ENCODE measurements at regions not wholly inside any gene's neighbourhood (a gene's known extent, or its start where the extent isn't known, plus 50 kb on each side); places are given as distances from the start of the nearest gene placed in this dataset.
A peak's percentile ranks its signal among the peaks of the same experiment; 100 is the strongest.

GRCh38 chr4:143017210-143017609 lies 167.5 kb upstream of the USP38 start:
- Histone ChIP-seq H3K9me3 (replicated peaks) (peaks cover 17% of the 10 kb centered on the region), H3K27me3 (ENCODE audit: low read depth) (no peaks in the 10 kb centered on the region), H3K36me3 (no peaks in the 10 kb centered on the region), H3K4me1 (no peaks in the 10 kb centered on the region), H3K27ac (replicated peaks) (no peak overlapping the region), H3K4me3 (no peak overlapping the region)
- no peak for TF ChIP-seq CTCF (IDR thresholded peaks at IDR 0.05; ENCODE audit: borderline replicate concordance)
- DNase-seq, result no peak
- intact Hi-C loops (cut with micrococcal nuclease), result no loop called here

- DNase-seq, result no peak
- no peaks in the 10 kb centered on the region for H3K4me1 ChIP-seq
- H3K9me3 ChIP-seq (replicated peaks), result peaks cover 9% of the 10 kb centered on the region
- no peaks in the 10 kb centered on the region for H3K36me3 ChIP-seq
- intact Hi-C loops (cut with micrococcal nuclease), result no loop called here
- H3K4me3 ChIP-seq, result no peak overlapping the region
- TF ChIP-seq CTCF (IDR thresholded peaks at IDR 0.05; ENCODE audit: borderline replicate concordance), result no peak
- no peak overlapping the region for H3K27ac ChIP-seq (replicated peaks)
- no peaks in the 10 kb centered on the region for H3K27me3 ChIP-seq (ENCODE audit: low read depth)
Observed at GRCh38 chr4:143019351-143019750, 165.4 kb upstream of the USP38 start.

- peaks cover 9% of the 10 kb centered on the region for H3K9me3 ChIP-seq (replicated peaks)
- no peak for TF ChIP-seq CTCF (IDR thresholded peaks at IDR 0.05; ENCODE audit: borderline replicate concordance)
- H3K4me3 ChIP-seq, result no peak overlapping the region
- H3K4me1 ChIP-seq, result no peaks in the 10 kb centered on the region
- DNase-seq, result no peak
- no peaks in the 10 kb centered on the region for H3K36me3 ChIP-seq
- H3K27me3 ChIP-seq (ENCODE audit: low read depth), result no peaks in the 10 kb centered on the region
- intact Hi-C loops (cut with micrococcal nuclease), result no loop called here
- H3K27ac ChIP-seq (replicated peaks), result no peak overlapping the region
Observed at GRCh38 chr4:143021384-143021783, 163.3 kb upstream of the USP38 start.

- TF ChIP-seq CTCF (IDR thresholded peaks at IDR 0.05; ENCODE audit: borderline replicate concordance), result no peak
- H3K4me1 ChIP-seq, result no peaks in the 10 kb centered on the region
- H3K36me3 ChIP-seq, result no peaks in the 10 kb centered on the region
- peaks cover 8% of the 10 kb centered on the region for H3K9me3 ChIP-seq (replicated peaks)
- no peak overlapping the region for H3K27ac ChIP-seq (replicated peaks)
- H3K27me3 ChIP-seq (ENCODE audit: low read depth), result no peaks in the 10 kb centered on the region
- H3K4me3 ChIP-seq, result no peak overlapping the region
- intact Hi-C loops (cut with micrococcal nuclease), result no loop called here
- DNase-seq, result no peak
Observed at GRCh38 chr4:143023239-143023918, 161.3 kb upstream of the USP38 start.

- H3K27me3 ChIP-seq (ENCODE audit: low read depth), result no peaks in the 10 kb centered on the region
- H3K36me3 ChIP-seq, result no peaks in the 10 kb centered on the region
- H3K9me3 ChIP-seq (replicated peaks), result peaks cover 17% of the 10 kb centered on the region
- TF ChIP-seq CTCF (IDR thresholded peaks at IDR 0.05; ENCODE audit: borderline replicate concordance), result peak; percentile 49
- H3K4me1 ChIP-seq, result no peaks in the 10 kb centered on the region
- DNase-seq, result no peak
- no peak overlapping the region for H3K4me3 ChIP-seq
- no peak overlapping the region for H3K27ac ChIP-seq (replicated peaks)
- intact Hi-C loops (cut with micrococcal nuclease), result no loop called here
Observed at GRCh38 chr4:143025081-143025704, 159.5 kb upstream of the USP38 start.
